ENCODE measurements at regions not wholly inside any gene's neighbourhood (a gene's known extent, or its start where the extent isn't known, plus 50 kb on each side); places are given as distances from the start of the nearest gene placed in this dataset.

DNA sequence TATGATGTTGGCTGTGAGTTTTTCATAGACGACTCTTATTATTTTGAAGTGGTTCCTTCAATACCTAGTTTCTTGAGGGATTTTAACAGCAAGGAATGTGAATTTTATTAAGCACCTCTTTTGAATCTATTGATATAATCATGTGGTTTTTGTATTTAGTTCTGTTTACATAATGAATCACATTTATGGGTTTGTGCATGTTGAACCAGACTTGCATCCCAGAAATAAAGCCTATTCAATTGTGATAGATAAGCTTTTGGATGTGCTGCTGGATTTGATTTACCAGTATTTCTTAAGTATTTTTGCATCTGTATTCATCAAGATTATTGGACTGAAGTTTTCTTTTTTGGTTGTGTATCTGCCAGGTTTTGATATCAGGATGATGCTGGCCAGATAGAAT lies 131.6 kb upstream of the SCN7A start:
- peaks cover 17 to 25% of the 10 kb centered on the region in 2 donors for H3K9me3 Mint-ChIP-seq
- TF ChIP-seq, protein P1, sequence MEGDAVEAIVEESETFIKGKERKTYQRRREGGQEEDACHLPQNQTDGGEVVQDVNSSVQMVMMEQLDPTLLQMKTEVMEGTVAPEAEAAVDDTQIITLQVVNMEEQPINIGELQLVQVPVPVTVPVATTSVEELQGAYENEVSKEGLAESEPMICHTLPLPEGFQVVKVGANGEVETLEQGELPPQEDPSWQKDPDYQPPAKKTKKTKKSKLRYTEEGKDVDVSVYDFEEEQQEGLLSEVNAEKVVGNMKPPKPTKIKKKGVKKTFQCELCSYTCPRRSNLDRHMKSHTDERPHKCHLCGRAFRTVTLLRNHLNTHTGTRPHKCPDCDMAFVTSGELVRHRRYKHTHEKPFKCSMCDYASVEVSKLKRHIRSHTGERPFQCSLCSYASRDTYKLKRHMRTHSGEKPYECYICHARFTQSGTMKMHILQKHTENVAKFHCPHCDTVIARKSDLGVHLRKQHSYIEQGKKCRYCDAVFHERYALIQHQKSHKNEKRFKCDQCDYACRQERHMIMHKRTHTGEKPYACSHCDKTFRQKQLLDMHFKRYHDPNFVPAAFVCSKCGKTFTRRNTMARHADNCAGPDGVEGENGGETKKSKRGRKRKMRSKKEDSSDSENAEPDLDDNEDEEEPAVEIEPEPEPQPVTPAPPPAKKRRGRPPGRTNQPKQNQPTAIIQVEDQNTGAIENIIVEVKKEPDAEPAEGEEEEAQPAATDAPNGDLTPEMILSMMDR (IDR thresholded peaks at IDR 0.05), result no peak
- DNase-seq (no peak), ATAC-seq (no peak)
- Histone ChIP-seq H3K4me1 (ENCODE audit: control insufficient read depth, insufficient read depth, low read length) (no peaks in the 10 kb centered on the region), H3K4me3 (ENCODE audit: low read length) (no peak overlapping the region), H3K27me3 (ENCODE audit: control insufficient read depth, insufficient read depth, low read length) (no peaks in the 10 kb centered on the region), H3K27ac (ENCODE audit: low read length) (no peak overlapping the region), H3K36me3 (ENCODE audit: control insufficient read depth, insufficient read depth, low read length) (no peaks in the 10 kb centered on the region), H3K9me3 (ENCODE audit: control insufficient read depth, insufficient read depth, low read length) (peaks cover 3% of the 10 kb centered on the region)
- intact Hi-C loops (cut with micrococcal nuclease), result no loop called here
- H3K27me3 Mint-ChIP-seq (ENCODE audit: low read depth in 2 of 2), result no peaks in the 10 kb centered on the region
- no peaks in the 10 kb centered on the region for H3K4me1 Mint-ChIP-seq
- no peaks in the 10 kb centered on the region for H3K36me3 Mint-ChIP-seq
- no CpG with 5 or more reads among the region's 1 CpG for WGBS (ENCODE audit: insufficient coverage)
- H3K27ac Mint-ChIP-seq, result no peak overlapping the region
- H3K4me3 Mint-ChIP-seq, result no peak overlapping the region

DNA sequence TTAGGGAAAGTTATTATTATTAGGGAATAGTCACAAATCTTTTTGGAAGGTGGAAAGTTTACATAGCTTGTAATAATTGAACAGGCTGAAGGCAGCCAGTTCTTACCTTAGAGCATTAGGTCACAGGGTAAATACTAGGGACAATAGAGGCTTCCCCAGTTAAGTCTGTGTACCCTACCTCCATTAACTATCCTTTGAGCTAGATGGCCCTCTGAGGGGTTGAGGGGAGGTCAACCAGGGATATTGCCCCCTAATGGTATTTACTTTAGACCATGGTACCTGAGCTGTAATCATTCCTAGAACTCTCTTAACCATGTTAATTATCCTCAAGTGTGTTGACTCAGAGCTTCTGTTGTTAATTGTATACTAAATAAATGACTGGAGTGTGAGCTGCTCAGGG lies 120.5 kb upstream of the SCN7A start:
- Mint-ChIP-seq H3K4me3 (no peak overlapping the region), H3K27ac (no peak overlapping the region), H3K36me3 (no peaks in the 10 kb centered on the region), H3K4me1 (peaks cover 5 to 7% of the 10 kb centered on the region in 2 donors), H3K9me3 (peaks cover 4 to 6% of the 10 kb centered on the region in 2 donors), H3K27me3 (ENCODE audit: low read depth in 2 of 2) (peaks cover 4 to 17% of the 10 kb centered on the region in 2 donors)
- DNase-seq, result no peak
- no peaks in the 10 kb centered on the region for H3K36me3 ChIP-seq (ENCODE audit: control insufficient read depth, insufficient read depth, low read length)
- intact Hi-C loops (cut with micrococcal nuclease), result no loop called here
- H3K4me3 ChIP-seq (ENCODE audit: low read length), result no peak overlapping the region
- no peaks in the 10 kb centered on the region for H3K27me3 ChIP-seq (ENCODE audit: control insufficient read depth, insufficient read depth, low read length)
- H3K27ac ChIP-seq (ENCODE audit: low read length), result no peak overlapping the region
- H3K4me1 ChIP-seq (ENCODE audit: control insufficient read depth, insufficient read depth, low read length), result no peaks in the 10 kb centered on the region
- peaks cover 7% of the 10 kb centered on the region for H3K9me3 ChIP-seq (ENCODE audit: control insufficient read depth, insufficient read depth, low read length)
- TF ChIP-seq, protein P1 (IDR thresholded peaks at IDR 0.05), result no peak
- no peak for ATAC-seq

DNA sequence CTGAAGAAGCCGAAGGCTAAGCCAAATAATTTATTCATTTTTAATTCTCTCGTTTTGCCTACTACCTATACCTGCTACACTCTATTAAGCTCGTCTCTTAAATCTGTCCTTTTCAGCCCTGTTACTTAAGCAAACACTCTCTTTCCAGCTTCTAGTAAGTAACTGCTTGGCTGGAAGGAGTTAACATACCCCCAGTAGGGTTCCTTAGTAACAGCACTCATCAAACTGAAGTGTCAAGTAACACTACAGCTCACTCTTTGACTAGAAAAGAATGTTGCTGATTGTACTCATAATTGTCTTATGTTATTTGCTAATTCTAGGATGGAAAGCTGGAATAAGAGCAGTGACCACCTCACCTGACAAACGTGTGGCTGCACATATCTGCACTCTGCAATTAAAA lies 120.0 kb upstream of the SCN7A start:
- intact Hi-C loops (cut with micrococcal nuclease), result no loop called here
- no peaks in the 10 kb centered on the region for H3K36me3 ChIP-seq (ENCODE audit: control insufficient read depth, insufficient read depth, low read length)
- Mint-ChIP-seq H3K27me3 (ENCODE audit: low read depth in 2 of 2) (peaks cover 4 to 18% of the 10 kb centered on the region in 2 donors), H3K36me3 (no peaks in the 10 kb centered on the region), H3K9me3 (peaks cover 2 to 4% of the 10 kb centered on the region in 2 donors), H3K4me3 (no peak overlapping the region), H3K27ac (no peak overlapping the region), H3K4me1 (peaks cover 5 to 7% of the 10 kb centered on the region in 2 donors)
- ATAC-seq (no peak), DNase-seq (no peak)
- H3K4me3 ChIP-seq (ENCODE audit: low read length), result no peak overlapping the region
- H3K27me3 ChIP-seq (ENCODE audit: control insufficient read depth, insufficient read depth, low read length), result no peaks in the 10 kb centered on the region
- H3K9me3 ChIP-seq (ENCODE audit: control insufficient read depth, insufficient read depth, low read length), result peaks cover 7% of the 10 kb centered on the region
- 81% methylated on average over 4 of the region's 4 CpGs for WGBS (ENCODE audit: insufficient coverage)
- TF ChIP-seq, protein P1 (IDR thresholded peaks at IDR 0.05), result no peak
- no peak overlapping the region for H3K27ac ChIP-seq (ENCODE audit: low read length)
- H3K4me1 ChIP-seq (ENCODE audit: control insufficient read depth, insufficient read depth, low read length), result no peaks in the 10 kb centered on the region

DNA sequence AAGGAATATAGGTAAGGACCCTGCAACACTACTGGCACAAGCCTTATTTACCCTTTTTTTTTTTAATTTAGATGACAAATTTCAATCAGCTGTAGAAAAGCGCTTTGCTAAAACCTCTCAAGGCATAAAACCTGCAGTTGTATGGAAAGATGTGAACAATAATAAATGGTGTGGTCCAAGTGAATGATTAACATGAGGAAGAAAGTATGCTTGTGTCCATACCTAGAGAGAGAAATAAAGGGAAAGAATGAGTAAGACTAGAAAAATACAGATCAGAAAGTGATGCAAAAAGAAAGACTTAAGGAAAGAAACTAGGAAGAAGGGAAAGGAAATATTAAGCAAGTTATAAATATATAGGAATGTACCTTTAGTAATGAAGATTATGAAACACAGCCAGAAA lies 119.2 kb upstream of the SCN7A start:
- Histone ChIP-seq H3K27ac (ENCODE audit: low read length) (no peak overlapping the region), H3K9me3 (ENCODE audit: control insufficient read depth, insufficient read depth, low read length) (peaks cover 6% of the 10 kb centered on the region), H3K4me3 (ENCODE audit: low read length) (no peak overlapping the region), H3K36me3 (ENCODE audit: control insufficient read depth, insufficient read depth, low read length) (no peaks in the 10 kb centered on the region), H3K4me1 (ENCODE audit: control insufficient read depth, insufficient read depth, low read length) (no peaks in the 10 kb centered on the region), H3K27me3 (ENCODE audit: control insufficient read depth, insufficient read depth, low read length) (no peaks in the 10 kb centered on the region)
- TF ChIP-seq, protein P1 (IDR thresholded peaks at IDR 0.05), result no peak
- no peak overlapping the region for H3K4me3 Mint-ChIP-seq
- H3K4me1 Mint-ChIP-seq, result peaks cover 5 to 7% of the 10 kb centered on the region in 2 donors
- H3K9me3 Mint-ChIP-seq, result peaks cover 2 to 4% of the 10 kb centered on the region in 2 donors
- peaks cover 4 to 18% of the 10 kb centered on the region in 2 donors for H3K27me3 Mint-ChIP-seq (ENCODE audit: low read depth in 2 of 2)
- DNase-seq (no peak), ATAC-seq (no peak)
- intact Hi-C loops (cut with micrococcal nuclease), result no loop called here
- WGBS (ENCODE audit: insufficient coverage), result 100% methylated on average over 1 of the region's 1 CpG
- no peaks in the 10 kb centered on the region for H3K36me3 Mint-ChIP-seq
- H3K27ac Mint-ChIP-seq, result no peak overlapping the region
